GM23248 (cell line): ENCODE measurements at regions not wholly inside any gene's neighbourhood (a gene's known extent, or its start where the extent isn't known, plus 50 kb on each side); places are given as distances from the start of the nearest gene placed in this dataset.
A peak's percentile ranks its signal among the peaks of the same experiment; 100 is the strongest.

ENCODE experiments used
- DNase-seq: peaks from one replicate; pipeline ENCODE4 v3.0.0-alpha.2; 2015
- H2AFZ ChIP-seq: fragments of 200-600 bp; sonication (generic); 2 replicates; pipeline ENCODE4 v1.6.1; 2016; ENCODE audit warnings: antibody characterized with exemption
- H3F3A ChIP-seq: fragments of 200-600 bp; sonication (generic); 2 replicates; pipeline ENCODE4 v1.6.1; 2016; ENCODE audit warnings: mild to moderate bottlenecking, antibody characterized with exemption, mixed run types; ENCODE audit not compliant: insufficient read depth
- H3K27ac ChIP-seq: fragments of 200-600 bp; sonication (generic); 2 replicates; pipeline ENCODE4 v1.5.1; 2016; ENCODE audit warnings: mild to moderate bottlenecking
- H3K27me3 ChIP-seq: fragments of 200-600 bp; sonication (generic); replicated peaks from 2 replicates; pipeline ENCODE4 v1.6.1; 2016; ENCODE audit warnings: mild to moderate bottlenecking; ENCODE audit not compliant: insufficient read depth
- H3K36me3 ChIP-seq: fragments of 200-600 bp; sonication (generic); 2 replicates; pipeline ENCODE4 v1.6.1; 2016; ENCODE audit warnings: low read depth, mild to moderate bottlenecking
- H3K4me1 ChIP-seq: fragments of 200-600 bp; sonication (generic); 2 replicates; pipeline ENCODE4 v1.6.1; 2016; ENCODE audit warnings: mild to moderate bottlenecking; ENCODE audit not compliant: insufficient read depth
- H3K4me2 ChIP-seq: fragments of 200-600 bp; sonication (generic); one replicate; pipeline ENCODE4 v1.6.1; 2016; ENCODE audit warnings: mild to moderate bottlenecking; ENCODE audit not compliant: unreplicated experiment
- H3K4me3 ChIP-seq: fragments of 200-600 bp; sonication (generic); 2 replicates; pipeline ENCODE4 v1.5.1; 2016; ENCODE audit warnings: mild to moderate bottlenecking
- H3K79me2 ChIP-seq: fragments of 200-600 bp; sonication (generic); 2 replicates; pipeline ENCODE4 v1.6.1; 2016; ENCODE audit warnings: mild to moderate bottlenecking; ENCODE audit not compliant: insufficient read depth
- H3K9ac ChIP-seq: fragments of 200-600 bp; sonication (generic); 2 replicates; pipeline ENCODE4 v1.6.1; 2016; ENCODE audit warnings: mild to moderate bottlenecking
- H3K9me2 ChIP-seq: fragments of 200-600 bp; sonication (generic); 2 replicates; pipeline ENCODE4 v1.6.1; 2016; ENCODE audit warnings: mixed run types, mild to moderate bottlenecking, moderate library complexity; ENCODE audit not compliant: insufficient read depth
- H3K9me3 ChIP-seq: fragments of 200-600 bp; sonication (generic); one replicate; pipeline ENCODE4 v1.6.1; 2017; ENCODE audit warnings: low read depth
- H4K20me1 ChIP-seq: fragments of 200-600 bp; sonication (generic); 2 replicates; pipeline ENCODE4 v1.6.0; 2016; ENCODE audit not compliant: insufficient read depth
- EZH2 ChIP-seq: fragments of 200-600 bp; sonication (generic); IDR thresholded peaks from 2 replicates; pipeline ENCODE4 v1.6.1; 2018; ENCODE audit warnings: antibody characterized with exemption, mild to moderate bottlenecking; ENCODE audit not compliant: insufficient read depth, poor library complexity, severe bottlenecking
- EZH2phosphoT487 ChIP-seq: fragments of 200-600 bp; sonication (generic); IDR thresholded peaks from 2 replicates; pipeline ENCODE4 v1.6.1; 2018; ENCODE audit warnings: antibody characterized with exemption, moderate library complexity, mild to moderate bottlenecking, low read depth; ENCODE audit not compliant: insufficient read depth
- WGBS, 2 experiments: methylation state at CpG; one replicate each; pipeline ENCODE4 v1.1.6; 2015 to 2017; ENCODE audit warnings: low lambda C conversion rate in 2 of 2, low coverage in 1 of 2; ENCODE audit errors: missing lambda C conversion rate in 2 of 2; 5-methylcytosine and 5-hydroxymethylcytosine counted together
- in situ Hi-C: fragments of 300-500 bp; cut with MboI; formaldehyde crosslinking; loops from 2 replicates; pipeline ENCODE4 v1.15.0; 2020

DNA sequence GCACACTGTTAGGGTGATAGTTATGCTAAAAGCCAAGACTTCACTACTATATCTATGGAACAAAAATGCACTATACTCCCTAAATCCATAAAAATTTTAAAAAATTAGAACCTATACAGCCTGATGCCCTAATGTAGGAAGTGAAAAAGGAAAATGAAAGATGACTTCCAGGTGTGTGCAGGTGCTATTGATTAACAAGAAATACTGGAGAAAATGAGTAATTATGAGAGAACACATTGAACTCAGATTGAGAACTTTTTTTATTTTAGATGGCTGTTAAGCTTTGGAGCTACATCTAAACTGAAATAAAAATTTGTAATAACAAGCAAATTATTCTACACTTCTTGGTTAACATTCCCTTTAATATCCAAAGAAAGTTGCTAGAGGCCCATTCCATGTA lies 1015.7 kb downstream of the PCDH9 start:
- no peak overlapping the region for H2AFZ ChIP-seq
- in situ Hi-C loops, result no loop called here
- no peaks in the 10 kb centered on the region for H3K4me1 ChIP-seq
- TF ChIP-seq EZH2phosphoT487, result no peak
- TF ChIP-seq EZH2, result no peak
- no peak overlapping the region for H3K27ac ChIP-seq
- no peaks in the 10 kb centered on the region for H3F3A ChIP-seq
- no peak overlapping the region for H3K9ac ChIP-seq
- H3K27me3 ChIP-seq, result no peaks in the 10 kb centered on the region
- H3K36me3 ChIP-seq, result no peaks in the 10 kb centered on the region
- no peaks in the 10 kb centered on the region for H4K20me1 ChIP-seq
- no peak overlapping the region for H3K4me2 ChIP-seq
- DNase-seq, result no peak
- H3K4me3 ChIP-seq, result no peak overlapping the region
- no peaks in the 10 kb centered on the region for H3K79me2 ChIP-seq
- H3K9me2 ChIP-seq, result no peaks in the 10 kb centered on the region
- H3K9me3 ChIP-seq, result no peaks in the 10 kb centered on the region

DNA sequence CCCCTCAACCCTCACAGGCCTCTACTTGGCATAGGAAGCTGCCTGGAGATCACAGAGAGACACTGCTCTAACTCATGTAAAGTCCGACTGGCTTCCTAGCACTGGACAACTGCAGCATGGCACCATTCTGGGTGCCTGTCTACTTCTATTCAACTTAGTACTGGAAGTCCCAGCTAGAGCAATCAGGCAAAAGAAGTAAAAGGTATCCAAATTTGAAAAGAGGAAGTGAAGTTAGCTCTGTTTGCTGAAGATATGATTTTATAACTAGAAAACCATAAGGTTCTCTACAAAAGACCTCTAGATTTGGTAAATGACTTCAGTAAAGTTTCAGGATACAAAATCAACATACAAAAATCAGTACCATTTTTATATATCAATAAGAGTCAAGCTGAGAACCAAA lies 1017.6 kb downstream of the PCDH9 start:
- H3F3A ChIP-seq, result no peaks in the 10 kb centered on the region
- no peaks in the 10 kb centered on the region for H3K9me3 ChIP-seq
- DNase-seq, result no peak
- WGBS, 2 experiments, result 25 to 74% methylated on average over 1 of the region's 1 CpG
- no peaks in the 10 kb centered on the region for H3K4me1 ChIP-seq
- H3K9me2 ChIP-seq, result no peaks in the 10 kb centered on the region
- H3K27me3 ChIP-seq, result no peaks in the 10 kb centered on the region
- H3K36me3 ChIP-seq, result no peaks in the 10 kb centered on the region
- H3K4me2 ChIP-seq, result no peak overlapping the region
- no peak for TF ChIP-seq EZH2phosphoT487
- no peak for TF ChIP-seq EZH2
- H3K4me3 ChIP-seq, result no peak overlapping the region
- no peak overlapping the region for H3K27ac ChIP-seq
- no peaks in the 10 kb centered on the region for H4K20me1 ChIP-seq
- no peak overlapping the region for H2AFZ ChIP-seq
- no peak overlapping the region for H3K9ac ChIP-seq
- in situ Hi-C loops, result no loop called here
- no peaks in the 10 kb centered on the region for H3K79me2 ChIP-seq

DNA sequence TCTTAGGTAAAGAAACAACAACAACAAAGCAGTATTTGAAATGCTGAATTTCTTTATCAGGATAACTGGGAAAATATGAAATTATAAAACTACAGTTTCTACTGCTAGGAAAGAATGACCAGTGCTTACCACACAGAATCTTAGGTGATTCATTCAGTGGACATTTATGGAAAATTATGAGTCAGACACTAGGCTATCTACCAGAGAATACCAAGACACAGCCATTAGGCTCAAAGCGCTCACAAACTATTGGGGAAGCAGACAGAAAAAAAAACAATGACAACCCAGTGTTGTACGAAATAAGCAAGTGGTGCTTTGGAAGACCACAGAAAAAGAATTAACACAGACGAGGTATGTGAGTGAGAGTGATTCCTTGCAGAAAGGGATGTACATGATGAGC lies 1019.5 kb downstream of the PCDH9 start:
- DNase-seq, result peak; percentile 5
- in situ Hi-C loops, result no loop called here
- no peak overlapping the region for H3K4me3 ChIP-seq
- H3K27me3 ChIP-seq, result no peaks in the 10 kb centered on the region
- 23 to 29% methylated on average over 3 of the region's 3 CpGs for WGBS, 2 experiments
- TF ChIP-seq EZH2phosphoT487 (no peak), EZH2 (no peak)
- H3K36me3 ChIP-seq, result no peaks in the 10 kb centered on the region
- no peaks in the 10 kb centered on the region for H3K79me2 ChIP-seq
- no peak overlapping the region for H2AFZ ChIP-seq
- no peaks in the 10 kb centered on the region for H3K9me3 ChIP-seq
- no peaks in the 10 kb centered on the region for H4K20me1 ChIP-seq
- H3K9me2 ChIP-seq, result no peaks in the 10 kb centered on the region
- no peak overlapping the region for H3K27ac ChIP-seq
- no peak overlapping the region for H3K4me2 ChIP-seq
- no peaks in the 10 kb centered on the region for H3K4me1 ChIP-seq
- no peak overlapping the region for H3K9ac ChIP-seq
- H3F3A ChIP-seq, result no peaks in the 10 kb centered on the region

DNA sequence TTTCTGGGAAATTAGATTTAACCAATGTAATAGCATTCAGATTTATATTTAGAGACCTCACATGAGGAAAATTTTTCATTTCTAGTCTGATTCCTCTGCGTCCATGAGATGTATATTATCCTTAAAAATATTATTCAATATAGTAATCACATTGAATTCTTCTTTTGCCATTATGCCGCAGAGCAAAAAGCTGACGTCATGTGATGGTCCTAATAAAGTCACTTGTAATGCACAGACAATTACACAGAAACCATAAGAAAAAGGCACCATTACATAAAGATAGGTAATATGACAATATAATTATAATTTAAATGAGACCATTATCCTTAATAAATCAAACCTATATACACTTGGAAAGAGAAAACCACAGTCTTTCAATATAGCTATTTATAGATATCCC lies 1021.5 kb downstream of the PCDH9 start:
- 47 to 49% methylated on average over 3 of the region's 3 CpGs for WGBS, 2 experiments

DNA sequence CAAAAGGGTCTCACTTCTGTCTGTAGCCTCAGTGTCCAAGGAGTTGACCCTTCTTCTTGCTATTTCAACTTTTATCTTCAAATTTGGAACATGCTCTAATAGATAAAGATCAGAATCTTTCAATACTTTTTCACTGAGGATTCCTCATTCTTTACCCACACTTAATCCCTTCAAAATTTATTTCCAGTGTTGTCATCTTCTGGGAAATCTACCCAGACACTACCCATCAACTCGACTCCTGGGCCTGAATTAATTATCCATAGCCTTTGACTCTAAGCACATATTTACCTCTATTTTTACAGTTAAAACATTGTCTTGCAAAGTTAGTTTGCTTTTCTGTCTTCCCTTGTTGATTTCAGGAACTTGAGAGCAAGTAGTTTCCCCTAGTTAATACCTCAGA lies 1022.5 kb downstream of the PCDH9 start:
- no peak overlapping the region for H2AFZ ChIP-seq
- H3K27me3 ChIP-seq, result no peaks in the 10 kb centered on the region

More for the DNA sequence above, 1021.5 kb downstream of the PCDH9 start:
- Histone ChIP-seq H3K9ac (no peak overlapping the region), H4K20me1 (no peaks in the 10 kb centered on the region), H3K27me3 (no peaks in the 10 kb centered on the region), H3F3A (no peaks in the 10 kb centered on the region), H3K4me3 (no peak overlapping the region), H3K4me2 (no peak overlapping the region), H3K9me3 (no peaks in the 10 kb centered on the region), H2AFZ (no peak overlapping the region), H3K27ac (no peak overlapping the region), H3K9me2 (no peaks in the 10 kb centered on the region), H3K4me1 (no peaks in the 10 kb centered on the region), H3K79me2 (no peaks in the 10 kb centered on the region), H3K36me3 (no peaks in the 10 kb centered on the region)
- in situ Hi-C loops, result no loop called here
- TF ChIP-seq EZH2phosphoT487 (no peak), EZH2 (no peak)
- DNase-seq, result no peak

More for the DNA sequence above, 1022.5 kb downstream of the PCDH9 start:
- TF ChIP-seq EZH2phosphoT487 (no peak), EZH2 (no peak)
- DNase-seq, result no peak
- Histone ChIP-seq H3K79me2 (no peaks in the 10 kb centered on the region), H3K4me3 (no peak overlapping the region), H3K4me1 (no peaks in the 10 kb centered on the region), H3K36me3 (no peaks in the 10 kb centered on the region), H3K9ac (no peak overlapping the region), H3K4me2 (no peak overlapping the region), H3K27ac (no peak overlapping the region), H3K9me3 (no peaks in the 10 kb centered on the region), H4K20me1 (no peaks in the 10 kb centered on the region), H3F3A (no peaks in the 10 kb centered on the region), H3K9me2 (no peaks in the 10 kb centered on the region)
- WGBS, 2 experiments, result 0% methylated on average over 1 of the region's 1 CpG
- in situ Hi-C loops, result no loop called here
